ENCODE measurements at regions not wholly inside any gene's neighbourhood (a gene's known extent, or its start where the extent isn't known, plus 50 kb on each side); places are given as distances from the start of the nearest gene placed in this dataset.

GRCh38 chr12:78579846-78580245, 284.7 kb upstream of the SYT1 start:
- TF ChIP-seq SP1 (IDR thresholded peaks at IDR 0.05) (no peak), TARDBP (IDR thresholded peaks at IDR 0.05) (no peak), CTBP1 (IDR thresholded peaks at IDR 0.05; ENCODE audit: borderline replicate concordance) (no peak), FOXA1 (IDR thresholded peaks at IDR 0.05) (no peak), SUZ12 (IDR thresholded peaks at IDR 0.05) (no peak), FOXK2 (IDR thresholded peaks at IDR 0.05) (no peak), FOXM1 (IDR thresholded peaks at IDR 0.05; ENCODE audit: borderline replicate concordance) (no peak), ELF4 (IDR thresholded peaks at IDR 0.05) (no peak), L3MBTL2 (conservative IDR thresholded peaks at IDR 0.05) (no peak), HDGF (IDR thresholded peaks at IDR 0.05; ENCODE audit: borderline replicate concordance) (no peak), BHLHE40 (IDR thresholded peaks at IDR 0.05; ENCODE audit: borderline replicate concordance) (no peak), PKNOX1 (IDR thresholded peaks at IDR 0.05) (no peak), ZNF384 (IDR thresholded peaks at IDR 0.05) (no peak), LEF1 (IDR thresholded peaks at IDR 0.05; ENCODE audit: borderline replicate concordance) (no peak)

Data from HEK293T (cell line).